HG02763 (cell line): ENCODE measurements at regions not wholly inside any gene's neighbourhood (a gene's known extent, or its start where the extent isn't known, plus 50 kb on each side); places are given as distances from the start of the nearest gene placed in this dataset.
"Not testable (repeated sequence)": the region's sequence is repeated elsewhere in the genome, so short reads cannot be mapped to it uniquely, and the experiment has no call there.

Experiments used
- ATAC-seq: cut with Tn5 transposase; IDR thresholded peaks from one replicate; pipeline ENCODE4 v1.9.1; 2021; ENCODE audit warnings: mild to moderate bottlenecking, moderate library complexity; ENCODE audit not compliant: unreplicated experiment

DNA sequence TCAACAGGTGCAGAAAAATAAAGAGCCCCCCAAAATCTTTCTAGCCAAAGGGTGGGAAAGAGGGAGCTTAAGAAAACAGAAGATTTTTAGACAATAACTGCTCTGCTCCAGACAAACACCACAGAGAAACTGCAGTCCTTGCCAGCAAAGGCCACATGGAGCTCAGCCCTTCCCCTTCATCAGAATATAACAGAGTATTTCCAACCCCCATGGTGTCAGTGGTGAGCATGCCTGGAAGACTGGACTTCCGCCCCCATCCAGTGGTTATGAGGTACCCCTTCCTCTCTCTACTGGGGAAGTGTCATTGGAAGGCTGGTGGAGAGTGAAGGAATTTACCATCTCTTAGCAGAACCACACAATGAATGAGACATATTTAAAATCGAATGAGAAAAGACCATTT, 1007.3 kb upstream of the CELF2 start:
- ATAC-seq, result no peak

DNA sequence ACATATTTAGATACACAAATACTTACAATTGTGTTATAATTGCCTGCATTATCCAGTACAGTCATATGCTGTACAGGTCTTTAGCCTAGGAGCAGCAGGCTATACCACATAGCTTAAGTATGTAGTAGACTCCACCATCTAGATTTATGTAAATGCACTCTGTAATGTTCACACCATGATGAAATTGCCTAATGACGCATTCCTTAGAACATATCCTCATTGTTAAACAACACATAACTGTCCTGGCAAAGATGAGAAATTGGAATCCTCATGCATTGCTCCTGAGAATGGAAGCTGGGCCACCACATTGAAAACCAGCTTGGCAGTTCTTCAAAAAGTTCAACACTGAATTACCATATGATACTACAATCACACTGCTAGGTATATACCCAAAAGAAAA, 1002.8 kb upstream of the CELF2 start:
- ATAC-seq, result no peak

DNA sequence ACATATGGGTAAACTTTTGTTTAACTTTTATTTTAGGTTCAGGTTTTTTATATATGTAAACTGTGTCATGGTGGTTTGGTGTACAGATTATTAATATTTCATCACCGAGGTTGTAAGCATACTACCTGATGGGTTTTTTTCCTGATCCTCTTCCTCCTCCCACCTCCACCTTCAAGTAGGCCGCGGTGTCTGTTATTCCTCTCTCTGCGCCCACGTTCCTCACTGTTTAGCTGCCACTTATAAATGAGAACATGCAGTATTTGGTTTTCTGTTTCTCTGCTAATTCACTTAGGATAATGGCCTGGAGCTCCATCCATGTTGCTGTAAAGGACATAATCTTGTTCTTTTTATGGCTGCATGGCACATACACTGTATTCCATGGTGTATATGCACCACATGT, 1000.0 kb upstream of the CELF2 start:
- ATAC-seq, result no peak

DNA sequence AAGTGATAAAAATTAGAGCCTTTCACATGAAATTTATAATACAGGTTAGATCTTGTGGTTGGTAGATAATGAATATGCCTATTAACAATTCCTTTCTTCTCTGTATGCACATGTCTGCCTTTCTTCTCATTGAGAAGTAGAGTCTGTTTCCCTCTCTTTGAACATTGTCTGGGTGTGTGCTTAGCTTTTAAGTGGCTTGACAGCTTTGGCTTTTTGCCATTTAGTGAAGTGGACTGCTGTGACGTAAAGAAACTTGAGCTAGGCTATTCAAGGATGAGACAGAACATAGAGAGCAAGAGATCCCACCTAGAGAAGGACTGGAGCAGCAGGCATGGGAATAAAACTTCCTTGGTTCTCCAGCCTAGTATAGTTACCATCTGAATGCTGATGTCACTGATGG, 996.7 kb upstream of the CELF2 start:
- ATAC-seq, result no peak

DNA sequence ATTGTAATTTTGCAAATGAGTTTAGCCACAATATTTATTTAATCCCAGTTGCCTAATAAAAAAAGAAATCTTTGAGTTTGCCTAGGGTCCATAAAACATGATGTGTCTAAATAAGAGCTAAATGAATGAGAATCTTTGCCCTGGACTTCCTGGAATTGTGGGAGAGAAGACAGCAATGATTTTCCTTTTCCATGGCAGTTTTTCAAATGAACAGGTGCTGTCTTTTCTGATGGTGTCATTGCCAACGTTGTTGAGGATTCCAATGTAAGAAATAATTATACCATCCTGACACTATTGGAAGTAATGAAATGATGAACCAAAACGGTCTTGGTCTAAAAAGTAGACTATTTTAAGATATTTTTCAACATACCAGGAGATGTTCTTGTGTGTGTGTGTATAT, 984.7 kb upstream of the CELF2 start:
- no peak for ATAC-seq

DNA sequence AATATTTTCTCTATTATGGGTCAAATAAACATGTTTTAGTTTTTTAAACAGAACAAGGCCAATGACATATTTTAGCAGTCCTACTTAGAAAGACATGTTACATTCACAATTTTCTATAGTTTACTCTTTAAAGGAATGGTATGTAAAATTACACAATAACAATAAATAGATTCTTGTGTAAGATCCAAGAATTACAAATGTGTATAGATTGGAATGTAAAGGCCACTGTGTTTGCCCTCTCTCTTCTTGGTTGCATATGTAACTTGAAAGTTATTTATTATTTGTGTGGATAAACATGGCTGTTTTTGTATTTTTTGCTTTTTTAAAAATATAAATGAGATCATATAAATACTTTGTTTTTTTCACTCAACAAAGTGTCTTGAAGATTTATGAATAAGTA, 979.3 kb upstream of the CELF2 start:
- no peak for ATAC-seq

DNA sequence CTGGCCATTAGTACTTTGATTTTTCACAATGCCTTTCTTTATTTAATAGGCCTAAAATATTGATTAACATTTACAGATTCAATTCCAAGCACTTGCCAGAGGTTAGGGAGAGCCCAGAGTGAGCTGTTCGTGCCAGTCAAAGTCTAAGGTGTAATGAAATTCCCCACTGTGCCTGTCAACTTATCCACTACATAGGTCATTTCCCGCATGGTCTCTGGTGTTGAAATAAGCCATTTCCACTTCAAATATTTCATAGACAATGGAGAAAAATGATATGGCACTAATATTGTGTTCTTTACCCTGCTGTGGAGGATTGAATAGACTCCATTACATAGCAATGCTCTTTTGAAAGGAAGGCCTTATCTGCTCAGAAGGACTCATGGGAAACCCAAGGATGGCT, 978.1 kb upstream of the CELF2 start:
- no peak for ATAC-seq

DNA sequence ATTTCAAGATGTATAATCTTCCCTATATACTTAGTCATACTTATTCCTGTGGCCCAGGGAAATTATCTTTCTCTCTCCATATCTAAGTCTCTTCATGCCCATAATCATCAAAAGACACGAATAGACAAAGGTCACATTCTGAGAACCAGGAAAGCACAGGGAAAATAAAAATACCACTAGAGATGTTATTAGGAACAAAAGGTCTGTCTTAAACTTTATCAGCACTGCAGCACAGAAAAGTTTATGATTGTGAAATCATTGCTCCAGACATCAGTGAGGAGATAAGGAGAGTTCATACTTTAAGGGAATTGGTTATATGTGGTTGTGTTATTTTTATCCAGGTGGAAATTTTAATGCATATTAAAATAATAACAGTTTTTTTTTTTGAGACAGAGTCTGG, 974.6 kb upstream of the CELF2 start:
- ATAC-seq, result no peak

DNA sequence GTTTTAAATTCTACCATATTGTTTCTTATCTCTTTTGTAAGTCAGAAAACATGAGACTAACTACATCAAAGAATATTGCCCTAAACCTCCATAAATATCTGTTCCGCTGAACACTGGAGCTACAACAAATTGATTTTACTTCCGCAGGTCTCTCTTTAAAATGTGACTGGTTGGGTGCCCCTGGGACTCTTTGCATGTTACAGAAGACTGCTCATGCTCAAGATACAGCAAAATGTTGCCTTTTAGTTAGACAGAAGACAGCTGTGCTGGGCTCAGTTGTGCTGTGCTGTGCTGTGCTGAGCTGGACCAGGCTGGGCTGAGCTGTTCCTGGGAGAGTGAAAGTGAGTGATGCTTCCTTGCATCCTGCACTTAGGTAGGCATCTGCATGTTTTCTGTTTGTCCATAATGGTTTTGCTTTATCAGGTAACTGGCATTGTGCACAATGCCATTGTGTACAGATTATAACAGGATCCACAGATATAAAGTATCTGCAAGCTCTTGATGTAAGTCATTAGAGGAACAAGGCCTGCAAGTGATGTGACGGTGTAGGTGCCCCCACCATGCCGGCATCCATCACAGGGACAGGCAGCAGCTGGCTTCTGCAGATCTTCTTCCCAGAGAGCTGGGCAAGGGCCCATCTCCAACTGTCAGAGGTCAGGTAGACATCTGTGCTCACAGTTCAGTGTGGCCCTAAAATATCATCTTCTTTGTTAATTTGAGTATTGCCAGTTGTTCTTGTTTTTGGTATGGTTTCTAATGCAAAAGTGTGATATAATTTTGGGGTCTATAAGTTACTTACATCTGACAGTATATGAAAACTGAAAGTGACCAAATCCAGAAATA, 972.5 kb upstream of the CELF2 start:
- no peak for ATAC-seq

DNA sequence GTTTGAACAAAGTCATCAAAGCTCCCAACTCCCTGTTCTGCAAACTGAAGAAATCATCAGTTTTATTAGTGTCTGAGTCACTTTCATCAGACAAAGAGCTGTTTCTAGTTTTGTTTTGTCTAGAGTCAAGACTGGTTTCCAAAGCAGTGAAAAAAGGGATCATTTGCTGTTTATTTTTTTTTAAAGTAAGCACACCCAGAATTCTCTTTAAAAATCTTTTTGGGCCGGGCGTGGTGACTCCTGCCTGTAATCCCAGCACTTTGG, 972.0 kb upstream of the CELF2 start:
- ATAC-seq, result no peak

DNA sequence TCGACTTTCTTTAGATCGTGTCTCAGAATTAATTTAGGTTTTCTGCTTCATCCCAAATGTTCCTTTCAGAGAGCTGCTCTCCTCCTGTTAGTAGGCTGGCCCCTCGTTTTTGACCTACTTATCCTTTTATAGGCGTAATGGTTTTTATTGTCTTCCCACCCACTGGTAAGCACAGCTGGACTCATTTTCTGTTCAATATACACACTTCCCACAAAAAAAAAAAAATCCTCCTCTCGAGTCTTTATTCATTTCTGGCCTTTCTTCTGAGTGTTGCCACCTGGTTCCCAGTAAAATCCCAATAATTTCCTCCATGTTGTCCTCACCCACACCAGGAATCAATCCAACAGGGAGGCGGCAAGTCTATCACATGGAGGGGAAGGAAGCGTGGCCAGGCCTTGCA, 970.2 kb upstream of the CELF2 start:
- ATAC-seq, result no peak

DNA sequence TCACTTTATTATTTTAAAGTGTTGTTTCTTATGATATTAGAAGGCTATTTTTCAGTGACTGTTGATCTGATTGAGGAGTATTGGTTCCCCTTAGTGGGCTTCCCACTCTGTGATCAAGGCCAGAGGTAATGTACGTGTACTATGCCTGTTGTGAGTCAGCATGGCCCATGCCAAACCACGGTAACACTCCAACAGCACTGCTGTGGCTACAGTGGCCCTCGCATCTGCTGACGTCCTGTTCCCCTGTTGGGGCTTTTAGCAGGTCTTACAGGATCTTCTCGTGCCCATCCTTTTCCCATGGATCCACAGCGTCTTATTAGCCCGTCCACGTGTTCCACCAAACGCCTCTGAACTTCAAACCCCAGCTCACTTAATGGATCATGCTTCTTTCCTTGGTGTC, 964.6 kb upstream of the CELF2 start:
- no peak for ATAC-seq

DNA sequence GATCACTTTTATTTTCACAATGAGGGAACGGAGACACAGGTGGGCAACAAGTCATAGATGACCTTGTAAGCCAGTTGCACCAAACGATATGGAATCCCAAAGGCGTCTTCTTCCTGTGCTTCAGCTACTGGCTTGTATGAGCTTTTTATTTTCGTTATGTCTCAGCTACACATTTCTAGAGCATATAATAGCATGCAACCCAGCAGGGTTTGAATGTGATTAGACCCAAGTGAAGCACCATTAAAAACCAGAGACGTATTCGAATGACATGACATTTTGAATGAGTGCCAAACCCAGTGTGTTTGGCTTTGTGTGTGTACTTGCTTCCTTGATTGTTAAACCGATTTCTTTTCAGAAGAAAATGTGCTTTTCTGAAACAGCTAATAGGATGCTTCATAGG, 963.2 kb upstream of the CELF2 start:
- ATAC-seq, result no peak

DNA sequence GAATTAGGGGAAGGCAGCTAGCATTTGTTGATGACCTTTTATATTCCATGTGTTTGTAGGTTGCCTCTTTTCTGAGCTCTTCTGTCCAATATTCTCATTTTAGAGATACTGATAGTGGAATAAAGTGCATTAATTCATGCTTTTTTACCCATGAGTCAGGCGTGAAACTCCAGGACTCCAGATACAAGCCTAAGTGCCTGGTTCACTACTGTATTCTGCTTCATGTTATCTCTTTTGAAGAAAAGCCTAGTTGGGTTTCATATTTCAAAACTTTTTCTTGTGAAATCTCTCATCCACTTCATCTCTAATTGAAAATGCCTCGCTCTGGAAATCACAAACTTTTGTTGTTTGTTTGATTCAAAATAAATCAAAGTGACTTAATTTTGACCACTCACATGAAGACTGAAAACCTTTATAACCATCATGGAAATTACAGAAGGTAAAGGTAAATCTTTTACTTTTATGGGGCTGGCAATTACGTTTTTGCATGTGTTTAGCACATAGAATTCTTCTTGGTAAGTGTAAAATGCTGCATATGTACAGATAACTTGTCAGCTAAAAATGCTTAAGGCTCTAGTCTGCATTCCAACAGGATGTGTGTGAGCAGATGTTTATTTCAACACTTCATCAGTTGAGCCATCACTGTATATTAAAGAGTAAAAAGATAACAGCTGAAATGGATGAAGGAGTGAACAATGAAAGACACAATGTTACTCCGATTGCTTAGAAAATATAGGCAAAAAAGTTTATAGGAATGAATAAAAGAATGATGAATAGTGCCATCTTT, 961.8 kb upstream of the CELF2 start:
- ATAC-seq, result no peak

DNA sequence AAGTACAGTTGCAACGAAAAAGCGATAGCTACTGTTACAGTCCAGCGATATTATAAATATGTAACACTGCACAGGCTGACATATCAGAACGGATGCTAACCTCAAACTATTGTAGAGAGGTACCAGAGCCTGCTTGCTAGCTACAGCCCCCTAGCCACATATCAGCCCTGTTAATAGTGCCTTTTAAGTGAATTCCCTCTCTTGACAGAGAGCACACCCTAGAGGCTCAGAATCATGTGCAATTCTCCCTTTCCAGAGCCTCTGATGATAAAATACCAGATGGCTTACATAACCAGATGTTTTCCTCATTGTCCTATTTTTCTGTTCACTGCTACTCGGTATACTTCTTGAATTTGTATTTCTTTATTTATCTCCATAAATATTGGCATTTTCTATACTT, 960.7 kb upstream of the CELF2 start:
- ATAC-seq, result no peak

DNA sequence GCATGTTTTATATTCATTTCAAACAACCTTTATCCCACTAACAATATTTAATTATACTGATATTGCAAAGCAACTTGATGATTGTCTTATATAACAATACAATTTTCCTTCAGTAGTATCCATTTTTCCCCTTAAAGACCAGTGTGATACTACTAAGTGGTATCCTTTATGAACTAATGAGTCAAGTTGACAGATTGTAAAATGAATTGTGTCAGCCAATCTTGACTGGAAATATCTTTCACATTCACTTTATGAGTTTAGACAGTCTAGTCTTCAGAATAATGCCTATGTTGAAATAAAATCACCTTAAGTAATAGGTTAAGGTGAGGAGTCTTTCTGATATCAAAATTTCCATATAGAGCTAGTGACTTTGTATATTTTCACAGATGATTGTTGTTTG, 950.0 kb upstream of the CELF2 start:
- no peak for ATAC-seq

DNA sequence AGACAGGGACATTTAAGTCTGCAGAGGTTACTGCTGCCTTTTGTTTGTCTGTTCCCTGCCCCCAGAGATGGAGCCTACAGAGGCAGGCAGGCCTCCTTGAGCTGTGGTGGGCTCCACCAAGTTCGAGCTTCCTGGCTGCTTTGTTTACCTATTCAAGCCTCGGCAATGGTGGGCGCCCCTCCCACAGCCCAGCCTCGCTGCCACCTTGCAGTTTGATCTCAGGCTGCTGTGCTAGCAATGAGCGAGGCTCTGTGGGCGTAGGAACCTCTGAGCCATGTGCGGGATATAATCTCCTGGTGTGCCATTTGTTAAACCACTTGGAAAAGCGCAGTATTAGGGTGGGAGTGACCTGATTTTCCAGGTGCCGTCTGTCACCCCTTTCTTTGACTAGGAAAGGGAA, 942.8 kb upstream of the CELF2 start:
- not testable (repeated sequence) for ATAC-seq

DNA sequence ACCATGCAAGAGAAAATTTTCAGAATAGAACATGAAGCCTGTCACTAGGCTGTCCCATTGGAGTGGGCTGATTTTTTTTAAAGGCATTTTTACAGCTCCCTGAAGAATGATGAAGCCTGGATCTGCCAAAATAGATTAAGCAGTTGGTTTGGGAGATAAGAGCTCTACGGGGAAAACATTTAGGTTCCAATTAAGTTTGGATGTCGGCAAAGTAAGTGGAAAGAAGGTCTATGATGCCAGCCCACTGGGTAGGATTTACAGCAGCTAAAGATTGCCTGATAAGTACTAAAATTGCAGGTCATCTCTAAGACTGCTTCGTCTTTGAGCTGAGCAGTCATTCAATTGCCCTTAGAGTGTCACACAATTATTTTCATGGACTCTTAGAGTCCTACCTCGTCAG, 939.2 kb upstream of the CELF2 start:
- no peak for ATAC-seq

DNA sequence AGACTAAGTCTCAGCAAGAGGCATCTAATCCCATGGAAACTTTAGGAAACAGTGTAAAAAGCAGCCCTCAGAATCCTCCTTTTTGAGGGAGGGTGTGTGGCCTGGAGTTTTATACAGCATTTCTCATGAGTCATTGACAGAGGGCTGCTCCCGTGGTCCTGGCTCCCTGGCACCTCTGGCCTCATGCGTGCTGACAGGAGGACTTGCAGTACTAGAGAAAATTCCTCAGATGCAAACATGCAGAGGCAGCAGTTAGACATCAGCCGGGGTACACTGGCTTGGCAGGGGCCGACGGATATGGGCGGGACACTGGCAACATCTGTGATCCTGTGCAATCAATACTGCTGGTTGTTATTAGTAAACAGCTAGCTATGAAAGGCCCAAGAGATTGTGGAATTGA, 925.1 kb upstream of the CELF2 start:
- no peak for ATAC-seq

DNA sequence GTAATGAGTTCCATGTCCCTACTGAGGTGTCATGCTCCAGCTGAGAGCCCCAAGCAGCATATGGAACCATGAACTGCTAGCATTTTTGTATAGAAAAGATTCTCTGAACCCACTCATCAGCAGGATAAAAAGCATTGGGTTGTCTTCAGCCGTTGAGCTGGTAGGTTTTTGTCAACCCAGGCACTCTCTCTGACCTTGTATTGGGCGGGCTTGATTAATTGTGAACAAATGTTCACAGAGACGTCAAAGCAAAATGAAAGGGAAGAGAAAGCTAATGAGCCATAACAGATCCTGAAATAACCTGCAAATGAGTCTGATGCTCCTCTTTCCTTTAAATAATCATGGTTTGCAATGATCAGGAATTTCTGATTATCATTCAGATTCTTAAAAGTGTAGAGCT, 924.7 kb upstream of the CELF2 start:
- ATAC-seq, result no peak

DNA sequence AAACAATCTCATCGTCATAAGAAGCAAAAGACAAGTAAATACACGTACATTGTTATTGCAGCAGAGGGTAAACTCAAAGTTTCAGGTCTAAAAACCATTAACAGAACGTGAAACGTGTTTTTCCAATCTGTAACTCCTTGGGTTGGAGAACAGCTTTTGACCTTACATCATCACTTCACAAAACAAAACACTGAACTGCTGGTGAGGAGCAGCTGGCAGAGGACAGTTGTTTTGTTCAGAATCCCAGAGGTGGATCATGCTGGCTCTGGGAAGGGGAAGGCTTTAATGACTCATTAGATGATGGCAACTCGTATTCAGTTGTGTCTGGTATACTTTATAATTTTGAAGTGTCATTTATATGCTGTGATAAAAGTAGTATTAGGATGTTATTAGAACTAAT, 923.0 kb upstream of the CELF2 start:
- ATAC-seq, result no peak

DNA sequence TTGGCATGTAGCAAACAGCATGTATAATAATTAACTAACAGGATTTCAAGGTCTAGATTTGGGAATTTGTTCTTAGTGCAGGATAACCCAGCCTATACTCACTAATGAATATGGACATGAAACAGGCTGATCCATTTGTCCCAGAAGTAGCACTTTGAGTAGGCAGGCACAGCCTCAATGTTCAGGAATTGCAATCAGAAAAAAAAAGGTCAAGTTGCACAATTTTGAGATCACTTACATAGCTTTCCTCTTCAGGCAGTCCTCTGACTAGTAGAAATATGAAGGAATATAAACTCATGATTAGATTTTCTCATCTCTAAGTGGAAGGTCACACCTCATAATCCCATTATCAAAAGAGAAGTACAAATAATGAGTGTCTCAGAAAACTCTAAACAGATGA, 921.4 kb upstream of the CELF2 start:
- ATAC-seq, result no peak

DNA sequence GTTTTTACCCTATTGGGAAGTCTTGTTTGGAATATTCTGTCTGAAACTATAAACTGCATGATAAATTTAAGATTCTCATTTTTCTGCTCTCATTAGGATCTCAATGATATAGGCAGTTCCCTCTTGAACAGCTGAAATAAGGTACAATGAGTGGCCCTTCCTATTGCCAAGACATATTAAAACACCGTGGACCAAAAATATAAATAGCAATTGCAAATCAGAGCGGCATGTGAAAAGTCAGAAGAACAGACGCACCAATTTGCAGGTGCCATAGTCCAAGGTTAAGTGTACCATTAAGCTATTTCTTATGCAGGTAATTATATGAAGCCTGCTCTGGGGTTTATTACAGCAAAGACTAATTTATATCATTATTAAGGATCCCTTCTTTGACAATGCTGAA, 920.8 kb upstream of the CELF2 start:
- no peak for ATAC-seq
